ES-I3 (cell line): ENCODE measurements at regions not wholly inside any gene's neighbourhood (a gene's known extent, or its start where the extent isn't known, plus 50 kb on each side); places are given as distances from the start of the nearest gene placed in this dataset.

Source experiments
- H3K36me3 ChIP-seq: 2 replicates; pipeline ENCODE4 v1.6.1; 2013; ENCODE audit warnings: mild to moderate bottlenecking, low read length, control low read depth, moderate library complexity; ENCODE audit not compliant: insufficient read depth
- H3K4me1 ChIP-seq: 2 replicates; pipeline ENCODE4 v1.6.1; 2013; ENCODE audit warnings: mild to moderate bottlenecking, control low read depth, low read length; ENCODE audit not compliant: insufficient read depth
- H3K9ac ChIP-seq: 2 replicates; pipeline ENCODE4 v1.6.1; 2013; ENCODE audit warnings: low read depth, mild to moderate bottlenecking, low read length, moderate library complexity
- H3K9me3 ChIP-seq: 2 replicates; pipeline ENCODE4 v1.6.1; 2013; ENCODE audit warnings: mild to moderate bottlenecking, low read length, moderate library complexity; ENCODE audit not compliant: control insufficient read depth, insufficient read depth

DNA sequence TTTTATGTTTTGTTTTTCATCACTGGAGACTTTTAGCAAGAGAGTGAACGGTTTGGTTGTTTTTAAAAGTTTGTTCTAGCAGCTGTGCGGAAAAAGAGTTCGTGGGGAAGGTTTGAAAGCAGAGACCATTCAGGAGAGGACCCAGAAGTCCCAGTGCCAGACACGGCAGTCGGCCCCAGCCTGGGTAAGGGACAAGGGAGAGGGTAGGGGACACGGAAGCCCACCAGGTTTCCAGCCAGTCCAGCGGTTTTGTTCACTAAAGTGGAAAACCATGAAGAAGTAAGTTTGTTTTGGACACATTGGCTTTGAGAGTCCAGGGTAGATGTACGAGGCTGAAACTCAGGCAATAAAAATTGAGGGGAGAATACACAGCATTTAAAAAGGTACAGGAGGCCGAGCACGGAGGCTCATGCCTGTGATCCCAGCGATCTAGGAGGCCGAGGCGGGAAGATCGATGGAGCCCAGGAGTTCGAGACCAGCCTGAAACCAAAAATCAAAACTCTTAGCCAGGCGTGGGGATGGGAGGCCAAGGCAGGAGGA, 56.8 kb upstream of the RPH3AL start:
- H3K9ac ChIP-seq: peak overlapping the region; percentile 38; the same call in 1 of the 2 replicates
- no peaks in the 10 kb centered on the region for H3K36me3 ChIP-seq
- H3K4me1 ChIP-seq: no peaks in the 10 kb centered on the region
- H3K9me3 ChIP-seq: no peaks in the 10 kb centered on the region

DNA sequence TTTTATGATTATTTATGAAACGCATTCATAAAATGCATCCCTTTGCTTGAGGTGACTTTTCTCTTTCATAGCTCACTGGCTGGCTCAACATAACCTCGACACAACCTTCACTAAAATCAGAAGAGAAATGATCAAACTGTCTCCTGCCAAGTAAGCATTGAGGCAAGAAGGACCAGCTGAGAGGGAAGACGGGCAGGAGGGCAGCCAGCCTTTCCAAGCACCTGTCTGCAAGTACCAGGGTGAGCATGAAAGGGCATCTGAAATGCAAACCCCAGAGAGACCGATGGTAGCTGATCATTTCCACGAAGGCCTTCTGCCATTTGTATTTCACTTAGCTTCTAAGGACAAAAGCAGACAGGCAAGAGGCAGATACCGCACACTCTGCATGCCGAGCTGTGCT, 52.1 kb upstream of the RPH3AL start:
- Histone ChIP-seq H3K4me1 (no peaks in the 10 kb centered on the region), H3K9me3 (no peaks in the 10 kb centered on the region), H3K9ac (no peak overlapping the region), H3K36me3 (no peaks in the 10 kb centered on the region)
